ENCODE measurements at regions not wholly inside any gene's neighbourhood (a gene's known extent, or its start where the extent isn't known, plus 50 kb on each side); places are given as distances from the start of the nearest gene placed in this dataset.

GRCh38 chr5:4924577-4924976, 215.6 kb upstream of the ADAMTS16 start:
- no peak for DNase-seq

GRCh38 chr5:4927097-4927496, 213.0 kb upstream of the ADAMTS16 start:
- DNase-seq = no peak

GRCh38 chr5:4928409-4928808, 211.7 kb upstream of the ADAMTS16 start:
- DNase-seq = no peak

GRCh38 chr5:4929092-4929655, 211.0 kb upstream of the ADAMTS16 start:
- no peak for DNase-seq

- DNase-seq = no peak
These were observed 200.9 kb upstream of the ADAMTS16 start for GRCh38 chr5:4939042-4939781.

GRCh38 chr5:4941161-4941560, 199.0 kb upstream of the ADAMTS16 start:
- DNase-seq = no peak

- DNase-seq = no peak
These were observed 197.9 kb upstream of the ADAMTS16 start for GRCh38 chr5:4941957-4942830.

- no peak for DNase-seq
These were observed 197.3 kb upstream of the ADAMTS16 start for GRCh38 chr5:4942831-4943178.

- DNase-seq = no peak
These were observed 194.8 kb upstream of the ADAMTS16 start for GRCh38 chr5:4945296-4945695.

- DNase-seq = no peak
These were observed 193.0 kb upstream of the ADAMTS16 start for GRCh38 chr5:4947106-4947505.

GRCh38 chr5:4947893-4948536, 192.1 kb upstream of the ADAMTS16 start:
- no peak for DNase-seq

GRCh38 chr5:4949108-4949507, 191.0 kb upstream of the ADAMTS16 start:
- DNase-seq = no peak

- DNase-seq = no peak
These were observed 186.6 kb upstream of the ADAMTS16 start for GRCh38 chr5:4953576-4953975.

- no peak for DNase-seq
These were observed 186.1 kb upstream of the ADAMTS16 start for GRCh38 chr5:4954048-4954447.

- DNase-seq = no peak
These were observed 176.9 kb upstream of the ADAMTS16 start for GRCh38 chr5:4963265-4963664.

GRCh38 chr5:4969351-4969750, 170.8 kb upstream of the ADAMTS16 start:
- no peak for DNase-seq

GRCh38 chr5:4970171-4970570, 170.0 kb upstream of the ADAMTS16 start:
- DNase-seq = no peak

- no peak for DNase-seq
These were observed 163.2 kb upstream of the ADAMTS16 start for GRCh38 chr5:4976902-4977301.

GRCh38 chr5:4977416-4978110, 162.6 kb upstream of the ADAMTS16 start:
- DNase-seq = no peak

- DNase-seq = no peak
These were observed 159.9 kb upstream of the ADAMTS16 start for GRCh38 chr5:4980201-4980600.

- no peak for DNase-seq
These were observed 158.5 kb upstream of the ADAMTS16 start for GRCh38 chr5:4981608-4982007.

GRCh38 chr5:4983701-4984100, 156.4 kb upstream of the ADAMTS16 start:
- DNase-seq = no peak

GRCh38 chr5:4984461-4984860, 155.7 kb upstream of the ADAMTS16 start:
- DNase-seq = no peak
